GM12892 (cell line): ENCODE measurements at regions not wholly inside any gene's neighbourhood (a gene's known extent, or its start where the extent isn't known, plus 50 kb on each side); places are given as distances from the start of the nearest gene placed in this dataset.

Experiments
- DNase-seq: peaks from one replicate; pipeline ENCODE4 v3.0.0; 2011; ENCODE audit not compliant: insufficient read length
- FAIRE-seq: peaks from 2 replicates; lab custom pipeline; 2011; peaks lifted over from hg19 to GRCh38; lab: Jason Lieb, UNC
- POLR2A ChIP-seq: IDR thresholded peaks from 2 replicates; pipeline ENCODE4 v1.6.1; 2011; ENCODE audit warnings: low read depth, low read length, control low read depth
- POLR2AphosphoS5 ChIP-seq: IDR thresholded peaks from 2 replicates; pipeline ENCODE4 v1.6.1; 2011; ENCODE audit warnings: low read depth, low read length, control low read depth
- TAF1 ChIP-seq: IDR thresholded peaks from 2 replicates; pipeline ENCODE4 v1.6.1; 2011; ENCODE audit warnings: low read depth, mild to moderate bottlenecking, control low read depth, low read length, borderline replicate concordance

DNA sequence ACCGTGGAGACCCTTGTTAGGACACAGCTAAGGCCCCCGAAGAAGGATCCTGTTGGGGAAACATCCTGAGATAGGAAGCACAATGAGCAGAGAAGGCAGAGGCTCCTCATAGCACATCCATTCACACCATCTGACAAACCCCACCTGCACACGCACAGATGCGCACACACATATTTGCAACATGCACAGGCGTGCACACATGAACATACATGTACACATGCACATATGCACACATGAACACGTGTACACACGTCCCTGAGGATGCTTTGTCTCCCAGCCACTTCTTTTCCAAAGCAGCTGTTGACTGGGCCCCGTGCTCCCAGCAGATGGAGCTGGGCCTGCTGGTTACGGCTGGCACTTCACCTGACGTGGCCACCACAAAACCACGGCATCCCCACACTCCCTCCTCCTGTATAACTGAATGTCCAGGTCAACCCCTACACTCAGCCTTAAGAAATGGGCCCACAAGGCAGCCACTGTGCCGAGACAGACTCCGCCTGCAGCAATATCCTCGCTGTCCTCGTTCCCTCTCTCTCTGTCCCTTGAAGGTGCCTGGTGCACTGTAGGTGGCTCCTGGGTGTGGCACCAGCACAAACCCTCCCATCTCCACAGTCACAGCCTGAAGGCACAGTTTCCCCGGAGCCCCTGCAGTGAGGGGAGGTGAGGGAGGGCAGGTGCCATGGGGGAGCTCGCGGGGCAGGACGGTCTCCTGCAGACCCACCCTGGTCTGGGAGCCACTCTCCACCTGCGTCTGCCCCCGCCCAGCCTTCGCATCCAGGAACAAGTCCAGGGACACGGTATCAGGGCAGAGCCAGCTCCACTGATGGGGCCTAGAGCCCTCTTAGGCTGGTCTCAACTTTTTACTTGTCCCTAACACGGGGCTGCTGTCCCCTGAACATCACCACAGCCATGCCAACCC, 183.0 kb downstream of the RBFOX3 start:
- no peak for TF ChIP-seq POLR2A
- TF ChIP-seq POLR2AphosphoS5: no peak
- no peak for TF ChIP-seq TAF1
- no peak for FAIRE-seq
- DNase-seq: no peak

DNA sequence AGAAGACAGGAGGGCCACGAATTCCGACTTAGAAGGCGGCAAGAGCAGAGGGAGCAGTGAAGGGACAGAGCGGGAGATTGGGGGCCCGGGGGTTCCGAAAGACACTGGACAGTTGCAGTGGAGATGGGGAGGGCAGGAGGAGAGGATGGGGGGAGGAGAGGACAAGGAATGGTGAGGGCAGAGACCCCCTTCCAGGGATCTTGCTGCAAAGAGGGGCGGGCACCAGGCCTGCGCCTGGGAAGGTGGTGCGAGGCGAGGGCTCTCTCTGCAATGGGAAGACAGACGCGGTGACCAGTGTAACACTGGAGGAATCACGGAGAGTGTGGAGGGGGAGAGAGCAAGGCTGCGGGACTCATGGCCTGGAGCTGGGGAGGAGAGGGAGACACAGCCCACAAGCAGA, 185.2 kb downstream of the RBFOX3 start:
- TF ChIP-seq TAF1: no peak
- no peak for TF ChIP-seq POLR2A
- TF ChIP-seq POLR2AphosphoS5: no peak
- no peak for DNase-seq
- FAIRE-seq: no peak

DNA sequence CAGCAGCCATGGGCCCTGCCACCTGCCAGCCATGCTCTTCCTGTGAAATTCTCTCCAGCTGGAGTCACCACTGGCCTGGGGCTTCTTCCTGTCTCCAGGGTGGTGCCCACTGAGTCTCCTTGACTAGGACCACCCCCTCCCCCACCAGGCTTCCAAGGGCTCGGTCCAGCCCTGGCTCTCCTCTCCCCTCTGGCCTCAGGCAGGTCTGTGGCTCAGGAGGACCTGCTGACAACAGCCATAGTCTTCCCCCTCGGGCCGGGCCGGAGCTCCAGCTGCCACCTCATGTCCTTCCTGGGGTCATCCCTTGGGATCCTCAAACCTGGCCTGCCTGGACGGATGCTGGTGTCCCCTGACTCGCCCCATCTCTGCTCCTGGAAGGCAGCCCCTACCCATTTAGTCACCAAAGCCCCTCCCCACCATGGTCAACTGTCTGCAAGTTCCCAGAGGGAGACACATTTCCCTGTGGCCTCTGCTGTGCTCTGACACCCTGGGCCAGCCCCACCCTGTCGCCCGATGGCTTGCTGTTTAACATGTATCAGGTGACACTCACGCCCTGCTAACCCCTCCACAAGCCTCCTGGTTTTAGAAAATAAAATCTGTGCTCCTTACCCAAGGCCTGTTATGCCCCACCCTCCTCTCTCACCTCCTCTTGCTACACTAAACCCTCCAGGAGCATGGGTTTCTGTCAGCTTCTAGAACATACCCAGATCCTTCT, 186.2 kb downstream of the RBFOX3 start:
- DNase-seq: no peak
- TF ChIP-seq POLR2A (no peak), TAF1 (no peak), POLR2AphosphoS5 (no peak)
- no peak for FAIRE-seq

DNA sequence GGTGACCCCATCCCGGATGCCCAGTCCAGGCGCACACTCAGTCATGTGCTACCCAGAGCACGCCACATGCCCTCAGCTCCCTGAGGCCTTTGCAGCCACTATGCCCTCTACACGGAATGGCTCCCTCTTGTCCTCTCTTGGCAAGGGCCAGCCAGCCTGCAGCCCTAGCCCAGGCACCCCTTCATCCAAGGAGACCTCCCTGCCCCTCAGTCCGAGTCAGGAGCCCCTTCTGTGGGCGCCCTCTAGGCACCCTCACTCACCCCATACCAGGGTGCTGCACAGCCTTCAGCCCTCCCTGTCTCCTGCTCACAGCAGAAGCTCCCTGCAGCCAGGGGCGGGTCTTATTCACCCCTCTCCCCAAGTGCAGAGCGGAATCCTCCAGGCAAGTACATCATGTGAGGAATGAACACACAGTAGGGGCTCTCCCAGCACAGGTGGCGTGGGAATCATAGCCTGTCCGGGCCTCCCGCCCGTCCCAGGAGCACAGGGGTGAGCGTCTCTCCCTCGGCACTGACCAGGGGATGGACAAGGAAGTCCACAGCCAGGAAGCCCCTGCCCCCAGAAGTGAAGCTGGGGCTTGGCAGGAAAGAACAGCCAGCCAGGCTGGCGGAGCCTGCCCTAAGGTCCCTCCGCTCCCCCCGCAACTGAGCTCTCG, 186.9 kb downstream of the RBFOX3 start:
- TF ChIP-seq POLR2AphosphoS5 (no peak), TAF1 (no peak), POLR2A (no peak)
- DNase-seq: no peak

GRCh38 chr17:79422236-79422635, 188.6 kb downstream of the RBFOX3 start:
- FAIRE-seq (no peak), DNase-seq (no peak)
- no peak for TF ChIP-seq POLR2A

More for the DNA sequence above, 186.9 kb downstream of the RBFOX3 start:
- FAIRE-seq: no peak

- no peak for DNase-seq
- no peak for TF ChIP-seq POLR2A
- TF ChIP-seq TAF1: no peak
- TF ChIP-seq POLR2AphosphoS5: no peak
- FAIRE-seq: no peak
These were observed 190.3 kb downstream of the RBFOX3 start for GRCh38 chr17:79420318-79421243.

DNA sequence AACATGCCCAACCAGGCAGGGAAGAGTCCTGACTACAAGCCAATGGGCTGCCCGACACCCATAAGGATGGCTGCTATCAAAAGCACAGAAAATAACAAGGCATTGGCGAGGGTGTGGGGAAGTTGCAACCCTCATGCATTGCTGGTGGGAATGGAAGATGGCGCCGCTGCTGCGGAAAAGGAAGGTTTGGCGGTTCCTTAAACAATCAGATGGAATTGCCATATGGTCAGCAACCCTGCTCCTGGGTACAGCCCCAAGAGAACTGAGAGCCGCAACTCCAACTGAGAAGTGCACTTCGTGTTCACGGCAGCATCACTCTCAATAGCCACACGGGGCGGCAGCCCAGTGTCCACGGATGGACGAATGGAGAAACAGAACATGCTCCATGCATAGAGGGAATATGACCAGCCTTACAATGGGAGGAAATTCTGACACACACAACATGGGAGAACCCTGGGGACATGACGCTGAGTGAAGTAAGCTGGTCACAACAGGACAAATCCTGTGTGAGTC, 193.3 kb downstream of the RBFOX3 start:
- TF ChIP-seq TAF1: no peak
- no peak for TF ChIP-seq POLR2AphosphoS5
- no peak for TF ChIP-seq POLR2A
- no peak for FAIRE-seq
- DNase-seq: no peak

- DNase-seq: no peak
- no peak for FAIRE-seq
- no peak for TF ChIP-seq POLR2A
- no peak for TF ChIP-seq POLR2AphosphoS5
- TF ChIP-seq TAF1: no peak
These were observed 194.9 kb downstream of the RBFOX3 start for GRCh38 chr17:79415909-79416308.

DNA sequence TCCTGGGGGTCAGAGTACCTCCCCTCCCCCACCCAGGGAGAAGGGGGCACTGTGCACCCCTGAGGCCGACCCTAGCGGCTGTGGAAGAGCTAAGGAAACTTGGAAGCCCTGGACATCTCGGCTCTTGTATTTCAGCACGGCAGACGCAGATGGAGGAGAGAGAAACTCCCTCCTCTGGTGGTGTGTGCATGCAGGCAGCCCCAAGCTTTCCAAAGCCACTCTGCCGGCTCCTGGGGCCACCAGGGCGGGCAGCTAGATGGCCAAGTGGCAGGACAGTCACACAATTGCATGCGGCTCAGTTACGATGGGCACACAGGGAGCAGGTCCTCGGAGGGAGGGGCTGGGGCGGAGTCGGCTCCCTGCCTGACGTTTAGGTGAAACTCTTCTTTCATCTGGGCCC, 195.5 kb downstream of the RBFOX3 start:
- no peak for DNase-seq
- TF ChIP-seq TAF1: no peak
- TF ChIP-seq POLR2A: no peak
- TF ChIP-seq POLR2AphosphoS5: no peak
- FAIRE-seq: no peak

- TF ChIP-seq POLR2AphosphoS5 (no peak), TAF1 (no peak), POLR2A (no peak)
- DNase-seq (no peak), FAIRE-seq (no peak)
These were observed 196.0 kb downstream of the RBFOX3 start for GRCh38 chr17:79414793-79415211.
